Esophagus muscularis mucosa (tissue), 4 donors: ENCODE measurements at regions not wholly inside any gene's neighbourhood (a gene's known extent, or its start where the extent isn't known, plus 50 kb on each side); places are given as distances from the start of the nearest gene placed in this dataset.

Experiments used
- DNase-seq: peaks from one replicate; pipeline ENCODE4 v3.0.0-alpha.2; 2017; ENCODE audit errors: extremely low spot score
- H3K27ac ChIP-seq, 4 donors: fragments of 200-600 bp; sonication (generic); replicated peaks in 1 of 4; 1 replicate in 3 of 4; 2 replicates in 1 of 4; pipeline ENCODE4 v1.5.1; 2016 to 2019; ENCODE audit warnings: mild to moderate bottlenecking in 1 of 4
- H3K27me3 ChIP-seq, 4 donors: fragments of 200-600 bp; sonication (generic); one replicate each; pipeline versions ENCODE4 v1.5.1 to v1.6.0; 2016 to 2019
- H3K36me3 ChIP-seq, 4 donors: fragments of 200-600 bp; sonication (generic); one replicate each; pipeline ENCODE4 v1.5.1; 2016 to 2019
- H3K4me1 ChIP-seq, 4 donors: fragments of 200-600 bp; sonication (generic); one replicate each; pipeline ENCODE4 v1.5.1; 2016 to 2019
- H3K4me3 ChIP-seq, 4 donors: fragments of 200-600 bp; sonication (generic); 1 replicate in 2 of 4; 2 replicates in 2 of 4; pipeline ENCODE4 v1.5.1; 2016 to 2019; ENCODE audit warnings: mild to moderate bottlenecking in 4 of 4, moderate library complexity in 1 of 4
- H3K9me3 ChIP-seq, 4 donors: fragments of 200-600 bp; sonication (generic); 1 replicate in 3 of 4; 2 replicates in 1 of 4; pipeline ENCODE4 v1.5.1; 2016 to 2019
- EP300 ChIP-seq: sonication (generic); formaldehyde crosslinking; IDR thresholded peaks from one replicate; pipeline ENCODE4 v1.6.1; 2017; ENCODE audit warnings: antibody characterized with exemption
- POLR2A ChIP-seq: fragments of 450-650 bp; IDR thresholded peaks from one replicate; pipeline ENCODE4 v1.6.1; 2017; ENCODE audit warnings: antibody characterized with exemption, moderate library complexity, mild to moderate bottlenecking, low read depth
- POLR2AphosphoS5 ChIP-seq, 2 donors: sonication (generic); formaldehyde crosslinking; IDR thresholded peaks; one replicate each; pipeline ENCODE4 v1.6.1; 2017; ENCODE audit warnings: antibody characterized with exemption in 2 of 2
- WGBS: methylation state at CpG from one replicate; pipeline ENCODE4 v1.1.5; 2018; 5-methylcytosine and 5-hydroxymethylcytosine counted together
- intact Hi-C: fragments of 100-400 bp; cut with DNase I; formaldehyde crosslinking; loops from one replicate; pipeline ENCODE4 v1.15.1; 2023
- TF ChIP-seq, protein P1 (sequence below), 3 experiments: fragments of 200-600 bp in 2 of 3; fragments of 450-650 bp in 1 of 3; sonication (generic) in 2 of 3; IDR thresholded peaks; one replicate each; pipeline ENCODE4 v1.5.1; 2017 to 2019; ENCODE audit warnings: antibody characterized with exemption in 3 of 3, mild to moderate bottlenecking in 2 of 3, moderate library complexity in 1 of 3

DNA sequence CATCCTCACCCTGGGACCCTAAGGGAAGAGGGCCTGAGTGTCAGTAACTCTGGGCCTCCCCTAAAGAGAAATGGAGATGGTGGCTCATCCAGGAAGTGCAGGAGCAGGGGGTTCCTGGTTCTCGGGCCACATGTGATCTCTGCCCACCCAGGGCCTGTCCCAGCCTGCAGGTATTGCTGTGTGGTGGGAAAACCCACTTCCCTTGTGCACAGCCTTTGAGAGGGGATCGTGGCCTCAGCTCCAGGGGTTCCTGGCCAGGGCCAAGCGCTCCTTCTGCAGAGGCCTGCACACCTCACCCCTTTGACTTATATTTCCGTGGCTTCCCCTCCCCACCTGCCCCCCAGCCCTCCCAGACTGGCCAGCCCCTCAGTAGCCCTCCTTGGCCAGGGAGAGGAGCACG, 213.5 kb downstream of the OR4C45 start:
- no peak overlapping the region for H3K4me3 ChIP-seq
- WGBS = 75% methylated on average over 5 of the region's 5 CpGs

GRCh38 chr11:50246699-50247098, 214.0 kb downstream of the OR4C45 start:
- Histone ChIP-seq H3K27me3 (no peaks in the 10 kb centered on the region), H3K27ac (no peak overlapping the region), H3K4me1 (no peaks in the 10 kb centered on the region), H3K36me3 (no peaks in the 10 kb centered on the region), H3K9me3 (no peaks in the 10 kb centered on the region), H3K4me3 (no peak overlapping the region)
- no peak for TF ChIP-seq EP300
- TF ChIP-seq POLR2A = no peak
- TF ChIP-seq, protein P1, sequence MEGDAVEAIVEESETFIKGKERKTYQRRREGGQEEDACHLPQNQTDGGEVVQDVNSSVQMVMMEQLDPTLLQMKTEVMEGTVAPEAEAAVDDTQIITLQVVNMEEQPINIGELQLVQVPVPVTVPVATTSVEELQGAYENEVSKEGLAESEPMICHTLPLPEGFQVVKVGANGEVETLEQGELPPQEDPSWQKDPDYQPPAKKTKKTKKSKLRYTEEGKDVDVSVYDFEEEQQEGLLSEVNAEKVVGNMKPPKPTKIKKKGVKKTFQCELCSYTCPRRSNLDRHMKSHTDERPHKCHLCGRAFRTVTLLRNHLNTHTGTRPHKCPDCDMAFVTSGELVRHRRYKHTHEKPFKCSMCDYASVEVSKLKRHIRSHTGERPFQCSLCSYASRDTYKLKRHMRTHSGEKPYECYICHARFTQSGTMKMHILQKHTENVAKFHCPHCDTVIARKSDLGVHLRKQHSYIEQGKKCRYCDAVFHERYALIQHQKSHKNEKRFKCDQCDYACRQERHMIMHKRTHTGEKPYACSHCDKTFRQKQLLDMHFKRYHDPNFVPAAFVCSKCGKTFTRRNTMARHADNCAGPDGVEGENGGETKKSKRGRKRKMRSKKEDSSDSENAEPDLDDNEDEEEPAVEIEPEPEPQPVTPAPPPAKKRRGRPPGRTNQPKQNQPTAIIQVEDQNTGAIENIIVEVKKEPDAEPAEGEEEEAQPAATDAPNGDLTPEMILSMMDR (IDR thresholded peaks at IDR 0.05) = no peak
- TF ChIP-seq POLR2AphosphoS5 (IDR thresholded peaks at IDR 0.05) = no peak
- no peak for DNase-seq
- WGBS = 90% methylated on average over 10 of the region's 16 CpGs
- intact Hi-C loops = no loop called here

More for the DNA sequence above, 213.5 kb downstream of the OR4C45 start:
- no peak for TF ChIP-seq EP300
- no peak for TF ChIP-seq POLR2AphosphoS5 (IDR thresholded peaks at IDR 0.05)
- no peak for TF ChIP-seq POLR2A
- TF ChIP-seq, protein P1 (IDR thresholded peaks at IDR 0.05) = no peak
- Histone ChIP-seq H3K9me3 (no peaks in the 10 kb centered on the region), H3K36me3 (no peaks in the 10 kb centered on the region), H3K27me3 (no peaks in the 10 kb centered on the region), H3K27ac (no peak overlapping the region), H3K4me1 (no peaks in the 10 kb centered on the region)
- intact Hi-C loops = no loop called here
- no peak for DNase-seq

DNA sequence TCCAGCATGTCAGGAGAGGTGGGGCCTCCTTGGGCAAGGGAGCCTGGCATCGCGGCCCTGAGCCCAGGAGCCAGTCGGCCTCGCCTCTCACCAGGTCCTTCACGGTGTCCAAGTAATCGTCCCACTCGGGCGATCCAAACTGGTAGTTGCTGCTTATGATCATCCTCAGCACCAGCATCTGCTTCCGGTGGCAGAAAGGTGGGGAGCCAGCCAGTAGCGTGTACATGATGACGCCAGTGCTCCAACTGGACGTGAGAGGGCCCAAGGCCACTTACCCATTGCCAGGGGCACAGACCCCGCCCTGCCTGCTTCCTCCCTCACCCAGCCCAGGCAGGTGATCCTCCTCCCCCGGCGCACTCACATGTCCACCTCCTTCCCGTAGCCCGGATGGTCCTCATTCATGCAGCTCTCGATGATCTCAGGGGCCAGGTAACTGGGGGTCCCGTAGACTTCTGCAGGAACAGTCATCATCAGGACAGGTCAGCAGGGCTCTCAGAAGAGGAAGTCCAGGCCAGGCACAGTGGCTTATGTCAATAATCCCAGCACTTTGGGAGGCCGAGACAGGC, 214.7 kb downstream of the OR4C45 start:
- DNase-seq = no peak
- Histone ChIP-seq H3K36me3 (no peaks in the 10 kb centered on the region), H3K9me3 (no peaks in the 10 kb centered on the region), H3K4me1 (no peaks in the 10 kb centered on the region), H3K4me3 (no peak overlapping the region), H3K27me3 (no peaks in the 10 kb centered on the region), H3K27ac (no peak overlapping the region)
- WGBS = 90% methylated on average over 11 of the region's 20 CpGs
- intact Hi-C loops = no loop called here
- TF ChIP-seq POLR2A (no peak), POLR2AphosphoS5 (IDR thresholded peaks at IDR 0.05) (no peak), EP300 (no peak)
- TF ChIP-seq, protein P1 (IDR thresholded peaks at IDR 0.05) = no peak

- Histone ChIP-seq H3K4me3 (no peak overlapping the region), H3K9me3 (no peaks in the 10 kb centered on the region), H3K36me3 (no peaks in the 10 kb centered on the region), H3K27ac (no peak overlapping the region), H3K27me3 (no peaks in the 10 kb centered on the region), H3K4me1 (no peaks in the 10 kb centered on the region)
- DNase-seq = no peak
- TF ChIP-seq POLR2AphosphoS5 (IDR thresholded peaks at IDR 0.05) (no peak), EP300 (no peak), POLR2A (no peak)
- TF ChIP-seq, protein P1 (IDR thresholded peaks at IDR 0.05) = no peak
- intact Hi-C loops = no loop called here
- 88% methylated on average over 14 of the region's 26 CpGs for WGBS
Measured at GRCh38 chr11:50267851-50268250, 235.2 kb downstream of the OR4C45 start.

GRCh38 chr11:50275133-50275532, 242.5 kb downstream of the OR4C45 start:
- Histone ChIP-seq H3K4me3 (no peak overlapping the region), H3K4me1 (no peaks in the 10 kb centered on the region), H3K36me3 (no peaks in the 10 kb centered on the region), H3K27me3 (no peaks in the 10 kb centered on the region), H3K27ac (no peak overlapping the region), H3K9me3 (no peaks in the 10 kb centered on the region)
- no peak for DNase-seq
- intact Hi-C loops = no loop called here
- 77% methylated on average over 7 of the region's 7 CpGs for WGBS
- no peak for TF ChIP-seq EP300
- TF ChIP-seq, protein P1 (IDR thresholded peaks at IDR 0.05) = no peak
- no peak for TF ChIP-seq POLR2AphosphoS5 (IDR thresholded peaks at IDR 0.05)
- TF ChIP-seq POLR2A = no peak
